Sigmoid colon (tissue), 4 donors: ENCODE measurements at regions not wholly inside any gene's neighbourhood (a gene's known extent, or its start where the extent isn't known, plus 50 kb on each side); places are given as distances from the start of the nearest gene placed in this dataset.

Experiments used
- POLR2AphosphoS5 ChIP-seq, 4 donors: sonication (generic); formaldehyde crosslinking; IDR thresholded peaks; one replicate each; pipeline ENCODE4 v1.6.1; 2017; ENCODE audit warnings: antibody characterized with exemption in 4 of 4
- TF ChIP-seq, protein P1 (sequence below), 4 experiments: fragments of 450-650 bp in 3 of 4; fragments of 200-600 bp in 1 of 4; IDR thresholded peaks; one replicate each; pipeline ENCODE4 v1.5.1; 2016 to 2019; ENCODE audit warnings: antibody characterized with exemption in 4 of 4, mild to moderate bottlenecking in 3 of 4, moderate library complexity in 2 of 4

- no peak for TF ChIP-seq POLR2AphosphoS5 (IDR thresholded peaks at IDR 0.05)
- TF ChIP-seq, protein P1, sequence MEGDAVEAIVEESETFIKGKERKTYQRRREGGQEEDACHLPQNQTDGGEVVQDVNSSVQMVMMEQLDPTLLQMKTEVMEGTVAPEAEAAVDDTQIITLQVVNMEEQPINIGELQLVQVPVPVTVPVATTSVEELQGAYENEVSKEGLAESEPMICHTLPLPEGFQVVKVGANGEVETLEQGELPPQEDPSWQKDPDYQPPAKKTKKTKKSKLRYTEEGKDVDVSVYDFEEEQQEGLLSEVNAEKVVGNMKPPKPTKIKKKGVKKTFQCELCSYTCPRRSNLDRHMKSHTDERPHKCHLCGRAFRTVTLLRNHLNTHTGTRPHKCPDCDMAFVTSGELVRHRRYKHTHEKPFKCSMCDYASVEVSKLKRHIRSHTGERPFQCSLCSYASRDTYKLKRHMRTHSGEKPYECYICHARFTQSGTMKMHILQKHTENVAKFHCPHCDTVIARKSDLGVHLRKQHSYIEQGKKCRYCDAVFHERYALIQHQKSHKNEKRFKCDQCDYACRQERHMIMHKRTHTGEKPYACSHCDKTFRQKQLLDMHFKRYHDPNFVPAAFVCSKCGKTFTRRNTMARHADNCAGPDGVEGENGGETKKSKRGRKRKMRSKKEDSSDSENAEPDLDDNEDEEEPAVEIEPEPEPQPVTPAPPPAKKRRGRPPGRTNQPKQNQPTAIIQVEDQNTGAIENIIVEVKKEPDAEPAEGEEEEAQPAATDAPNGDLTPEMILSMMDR (IDR thresholded peaks at IDR 0.05), result no peak
Measured at GRCh38 chr5:72698481-72698880, 118.0 kb upstream of the TNPO1 start.
